ENCODE measurements at regions not wholly inside any gene's neighbourhood (a gene's known extent, or its start where the extent isn't known, plus 50 kb on each side); places are given as distances from the start of the nearest gene placed in this dataset.

- peaks cover 4% of the 10 kb centered on the region for H3K4me1 ChIP-seq (ENCODE audit: control insufficient read depth, insufficient read depth, low read length)
- H3K4me3 ChIP-seq (ENCODE audit: low read length), result no peak overlapping the region
- Mint-ChIP-seq H3K4me3 (peak overlapping the region; percentile 42), H3K27me3 (ENCODE audit: insufficient read depth) (peaks cover 89% of the 10 kb centered on the region), H3K9me3 (no peaks in the 10 kb centered on the region), H3K27ac (no peak overlapping the region), H3K4me1 (peaks cover 16% of the 10 kb centered on the region), H3K36me3 (ENCODE audit: low read depth) (no peaks in the 10 kb centered on the region)
- TF ChIP-seq CTCF (conservative IDR thresholded peaks at IDR 0.05), result no peak
- H3K27me3 ChIP-seq (ENCODE audit: control insufficient read depth, insufficient read depth, low read length, poor library complexity, severe bottlenecking), result peaks cover 98% of the 10 kb centered on the region
- no peak overlapping the region for H3K27ac ChIP-seq (ENCODE audit: low read depth, low read length)
- 2 to 6% methylated on average over 6 to 32 of the region's 33 CpGs for WGBS, 2 experiments (ENCODE audit: insufficient coverage in 1 of 2, insufficient read length in 1 of 2)
- H3K9me3 ChIP-seq (ENCODE audit: control insufficient read depth, low read length), result no peaks in the 10 kb centered on the region
- no peaks in the 10 kb centered on the region for H3K36me3 ChIP-seq (ENCODE audit: control insufficient read depth, insufficient read depth, low read length)
- peak; percentile 81 for DNase-seq
- H3K9ac ChIP-seq (ENCODE audit: extremely low read depth, low read length, poor library complexity, severe bottlenecking), result no peak overlapping the region
Measured at GRCh38 chr4:41865306-41865980, 69.8 kb upstream of the TMEM33 start.

- WGBS, 2 experiments (ENCODE audit: insufficient coverage in 1 of 2, insufficient read length in 1 of 2), result 55 to 65% methylated on average over 2 to 4 of the region's 4 CpGs
- Histone ChIP-seq H3K4me3 (ENCODE audit: low read length) (no peak overlapping the region), H3K9ac (ENCODE audit: extremely low read depth, low read length, poor library complexity, severe bottlenecking) (no peak overlapping the region), H3K36me3 (ENCODE audit: control insufficient read depth, insufficient read depth, low read length) (no peaks in the 10 kb centered on the region), H3K9me3 (ENCODE audit: control insufficient read depth, low read length) (no peaks in the 10 kb centered on the region), H3K27ac (ENCODE audit: low read depth, low read length) (no peak overlapping the region), H3K27me3 (ENCODE audit: control insufficient read depth, insufficient read depth, low read length, poor library complexity, severe bottlenecking) (peaks cover 99% of the 10 kb centered on the region), H3K4me1 (ENCODE audit: control insufficient read depth, insufficient read depth, low read length) (no peaks in the 10 kb centered on the region)
- no peaks in the 10 kb centered on the region for H3K4me1 Mint-ChIP-seq
- H3K27ac Mint-ChIP-seq, result no peak overlapping the region
- peaks cover 87% of the 10 kb centered on the region for H3K27me3 Mint-ChIP-seq (ENCODE audit: insufficient read depth)
- TF ChIP-seq CTCF (conservative IDR thresholded peaks at IDR 0.05), result no peak
- H3K9me3 Mint-ChIP-seq, result no peaks in the 10 kb centered on the region
- H3K36me3 Mint-ChIP-seq (ENCODE audit: low read depth), result no peaks in the 10 kb centered on the region
- no peak overlapping the region for H3K4me3 Mint-ChIP-seq
- no peak for DNase-seq
Measured at GRCh38 chr4:41859087-41859486, 76.1 kb upstream of the TMEM33 start.

- Mint-ChIP-seq H3K27ac (no peak overlapping the region), H3K4me3 (no peak overlapping the region), H3K4me1 (no peaks in the 10 kb centered on the region), H3K9me3 (no peaks in the 10 kb centered on the region), H3K36me3 (ENCODE audit: low read depth) (no peaks in the 10 kb centered on the region), H3K27me3 (ENCODE audit: insufficient read depth) (peaks cover 85% of the 10 kb centered on the region)
- H3K36me3 ChIP-seq (ENCODE audit: control insufficient read depth, insufficient read depth, low read length), result no peaks in the 10 kb centered on the region
- H3K9me3 ChIP-seq (ENCODE audit: control insufficient read depth, low read length), result no peaks in the 10 kb centered on the region
- WGBS, 2 experiments (ENCODE audit: insufficient coverage in 1 of 2, insufficient read length in 1 of 2), result 90 to 91% methylated on average over 4 of the region's 4 CpGs
- no peak for TF ChIP-seq CTCF (conservative IDR thresholded peaks at IDR 0.05)
- H3K27me3 ChIP-seq (ENCODE audit: control insufficient read depth, insufficient read depth, low read length, poor library complexity, severe bottlenecking), result peaks cover 97% of the 10 kb centered on the region
- H3K27ac ChIP-seq (ENCODE audit: low read depth, low read length), result no peak overlapping the region
- no peak overlapping the region for H3K9ac ChIP-seq (ENCODE audit: extremely low read depth, low read length, poor library complexity, severe bottlenecking)
- H3K4me3 ChIP-seq (ENCODE audit: low read length), result no peak overlapping the region
- DNase-seq, result no peak
- H3K4me1 ChIP-seq (ENCODE audit: control insufficient read depth, insufficient read depth, low read length), result no peaks in the 10 kb centered on the region
Measured at GRCh38 chr4:41857226-41857641, 78.0 kb upstream of the TMEM33 start.
